Endothelial cell (in vitro differentiated cells): ENCODE measurements at regions not wholly inside any gene's neighbourhood (a gene's known extent, or its start where the extent isn't known, plus 50 kb on each side); places are given as distances from the start of the nearest gene placed in this dataset.

ENCODE experiments used
- DNase-seq: peaks from one replicate; pipeline ENCODE4 v3.0.0; 2021; ENCODE audit warnings: low spot score
- H3K27ac Mint-ChIP-seq: one replicate; pipeline ENCODE4 v1.8.0; 2021; ENCODE audit warnings: mixed read lengths, inconsistent platforms; ENCODE audit not compliant: unreplicated experiment
- H3K27me3 Mint-ChIP-seq: one replicate; pipeline ENCODE4 v1.8.0; 2021; ENCODE audit warnings: mild to moderate bottlenecking, moderate library complexity, mixed read lengths, inconsistent platforms; ENCODE audit not compliant: unreplicated experiment
- H3K36me3 Mint-ChIP-seq: one replicate; pipeline ENCODE4 v1.8.0; 2021; ENCODE audit warnings: mild to moderate bottlenecking, low read depth, mixed read lengths, inconsistent platforms; ENCODE audit not compliant: unreplicated experiment
- H3K4me1 Mint-ChIP-seq: one replicate; pipeline ENCODE4 v1.8.0; 2021; ENCODE audit warnings: mild to moderate bottlenecking, mixed read lengths, inconsistent platforms; ENCODE audit not compliant: unreplicated experiment
- H3K4me3 Mint-ChIP-seq: one replicate; pipeline ENCODE4 v1.8.0; 2021; ENCODE audit warnings: mild to moderate bottlenecking, mixed read lengths, inconsistent platforms; ENCODE audit not compliant: unreplicated experiment
- H3K9me3 Mint-ChIP-seq: one replicate; pipeline ENCODE4 v1.8.0; 2021; ENCODE audit warnings: mixed read lengths, inconsistent platforms; ENCODE audit not compliant: unreplicated experiment
- CTCF ChIP-seq: fragments of 200-600 bp; sonication (generic); IDR thresholded peaks from one replicate; pipeline ENCODE4 v1.5.0; 2021; ENCODE audit warnings: antibody characterized with exemption; ENCODE audit not compliant: unreplicated experiment

GRCh38 chr2:219719521-219719920 is 92.1 kb downstream of the SLC4A3 start:
- H3K27ac Mint-ChIP-seq: no peak overlapping the region
- H3K4me1 Mint-ChIP-seq: no peaks in the 10 kb centered on the region
- H3K9me3 Mint-ChIP-seq: peaks cover 2% of the 10 kb centered on the region
- no peak overlapping the region for H3K4me3 Mint-ChIP-seq
- DNase-seq: no peak
- no peak for TF ChIP-seq CTCF
- H3K27me3 Mint-ChIP-seq: peaks cover 2% of the 10 kb centered on the region
- no peaks in the 10 kb centered on the region for H3K36me3 Mint-ChIP-seq

- H3K36me3 Mint-ChIP-seq: no peaks in the 10 kb centered on the region
- H3K4me1 Mint-ChIP-seq: no peaks in the 10 kb centered on the region
- no peak overlapping the region for H3K4me3 Mint-ChIP-seq
- no peak overlapping the region for H3K27ac Mint-ChIP-seq
- no peak for TF ChIP-seq CTCF
- no peak for DNase-seq
- H3K9me3 Mint-ChIP-seq: no peaks in the 10 kb centered on the region
- no peaks in the 10 kb centered on the region for H3K27me3 Mint-ChIP-seq
These were observed 93.5 kb downstream of the SLC4A3 start for GRCh38 chr2:219720956-219721355.

GRCh38 chr2:219722276-219722879 is 94.9 kb downstream of the SLC4A3 start:
- no peaks in the 10 kb centered on the region for H3K36me3 Mint-ChIP-seq
- H3K4me1 Mint-ChIP-seq: no peaks in the 10 kb centered on the region
- H3K27me3 Mint-ChIP-seq: no peaks in the 10 kb centered on the region
- DNase-seq: no peak
- no peak overlapping the region for H3K4me3 Mint-ChIP-seq
- TF ChIP-seq CTCF: no peak
- no peaks in the 10 kb centered on the region for H3K9me3 Mint-ChIP-seq
- no peak overlapping the region for H3K27ac Mint-ChIP-seq

- no peaks in the 10 kb centered on the region for H3K4me1 Mint-ChIP-seq
- H3K4me3 Mint-ChIP-seq: no peak overlapping the region
- no peak for TF ChIP-seq CTCF
- no peaks in the 10 kb centered on the region for H3K27me3 Mint-ChIP-seq
- H3K9me3 Mint-ChIP-seq: no peaks in the 10 kb centered on the region
- H3K27ac Mint-ChIP-seq: no peak overlapping the region
- no peak for DNase-seq
- H3K36me3 Mint-ChIP-seq: no peaks in the 10 kb centered on the region
These were observed 95.9 kb downstream of the SLC4A3 start for GRCh38 chr2:219723311-219723710.

GRCh38 chr2:219724628-219725027 is 97.2 kb downstream of the SLC4A3 start:
- DNase-seq: no peak
- no peak overlapping the region for H3K27ac Mint-ChIP-seq
- H3K36me3 Mint-ChIP-seq: no peaks in the 10 kb centered on the region
- H3K9me3 Mint-ChIP-seq: no peaks in the 10 kb centered on the region
- H3K27me3 Mint-ChIP-seq: no peaks in the 10 kb centered on the region
- no peaks in the 10 kb centered on the region for H3K4me1 Mint-ChIP-seq
- no peak for TF ChIP-seq CTCF
- no peak overlapping the region for H3K4me3 Mint-ChIP-seq
